PC-9 (cell line): ENCODE measurements at regions not wholly inside any gene's neighbourhood (a gene's known extent, or its start where the extent isn't known, plus 50 kb on each side); places are given as distances from the start of the nearest gene placed in this dataset.

Experiments
- EZH2 ChIP-seq: fragments of 200-600 bp; sonication (generic); IDR thresholded peaks from 2 replicates; pipeline ENCODE4 v1.8.0; 2017; ENCODE audit warnings: antibody characterized with exemption, low read depth
- TF ChIP-seq, protein P1 (sequence below): fragments of 200-600 bp; sonication (generic); conservative IDR thresholded peaks from 2 replicates; pipeline ENCODE4 v1.6.1; 2017; ENCODE audit warnings: mixed run types, antibody characterized with exemption, mild to moderate bottlenecking, moderate library complexity

DNA sequence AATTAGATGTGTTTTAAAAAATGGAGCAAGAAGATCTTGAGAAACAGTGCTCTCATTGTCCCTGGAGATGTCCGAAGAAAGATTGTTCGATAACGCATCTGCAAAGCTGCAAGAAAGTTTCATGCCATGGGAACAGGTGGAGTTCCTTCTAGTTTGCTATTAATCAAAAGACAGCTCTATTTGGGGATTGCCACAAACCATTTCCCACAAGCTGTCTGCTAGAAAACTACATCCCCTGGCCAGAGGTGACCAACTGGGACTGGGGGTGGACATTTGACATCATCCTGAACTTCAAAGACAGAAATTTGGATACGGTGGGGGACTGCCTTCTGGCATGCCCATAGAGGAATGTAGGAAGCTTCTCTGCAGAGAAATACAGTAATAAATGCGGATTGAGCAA lies 50.8 kb upstream of the OSMR start:
- TF ChIP-seq, protein P1, sequence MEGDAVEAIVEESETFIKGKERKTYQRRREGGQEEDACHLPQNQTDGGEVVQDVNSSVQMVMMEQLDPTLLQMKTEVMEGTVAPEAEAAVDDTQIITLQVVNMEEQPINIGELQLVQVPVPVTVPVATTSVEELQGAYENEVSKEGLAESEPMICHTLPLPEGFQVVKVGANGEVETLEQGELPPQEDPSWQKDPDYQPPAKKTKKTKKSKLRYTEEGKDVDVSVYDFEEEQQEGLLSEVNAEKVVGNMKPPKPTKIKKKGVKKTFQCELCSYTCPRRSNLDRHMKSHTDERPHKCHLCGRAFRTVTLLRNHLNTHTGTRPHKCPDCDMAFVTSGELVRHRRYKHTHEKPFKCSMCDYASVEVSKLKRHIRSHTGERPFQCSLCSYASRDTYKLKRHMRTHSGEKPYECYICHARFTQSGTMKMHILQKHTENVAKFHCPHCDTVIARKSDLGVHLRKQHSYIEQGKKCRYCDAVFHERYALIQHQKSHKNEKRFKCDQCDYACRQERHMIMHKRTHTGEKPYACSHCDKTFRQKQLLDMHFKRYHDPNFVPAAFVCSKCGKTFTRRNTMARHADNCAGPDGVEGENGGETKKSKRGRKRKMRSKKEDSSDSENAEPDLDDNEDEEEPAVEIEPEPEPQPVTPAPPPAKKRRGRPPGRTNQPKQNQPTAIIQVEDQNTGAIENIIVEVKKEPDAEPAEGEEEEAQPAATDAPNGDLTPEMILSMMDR, result no peak
- TF ChIP-seq EZH2, result no peak
